Gastroesophageal sphincter (tissue), 3 donors: ENCODE measurements at regions not wholly inside any gene's neighbourhood (a gene's known extent, or its start where the extent isn't known, plus 50 kb on each side); places are given as distances from the start of the nearest gene placed in this dataset.

Source experiments
- EP300 ChIP-seq: sonication (generic); formaldehyde crosslinking; IDR thresholded peaks from one replicate; pipeline ENCODE4 v1.6.1; 2017; ENCODE audit warnings: antibody characterized with exemption, mild to moderate bottlenecking
- POLR2A ChIP-seq, 2 donors: fragments of 450-650 bp; IDR thresholded peaks; one replicate each; pipeline ENCODE4 v1.6.1; 2017; ENCODE audit warnings: antibody characterized with exemption in 2 of 2, mild to moderate bottlenecking in 2 of 2, moderate library complexity in 1 of 2
- POLR2AphosphoS5 ChIP-seq: sonication (generic); formaldehyde crosslinking; IDR thresholded peaks from one replicate; pipeline ENCODE4 v1.6.1; 2017; ENCODE audit warnings: antibody characterized with exemption
- TF ChIP-seq, protein P1 (sequence below), 4 experiments: fragments of 200-600 bp in 2 of 4; fragments of 450-650 bp in 2 of 4; sonication (generic) in 1 of 4; IDR thresholded peaks; one replicate each; pipeline ENCODE4 v1.5.1; 2017 to 2019; ENCODE audit warnings: antibody characterized with exemption in 4 of 4, mild to moderate bottlenecking in 2 of 4, moderate library complexity in 2 of 4

DNA sequence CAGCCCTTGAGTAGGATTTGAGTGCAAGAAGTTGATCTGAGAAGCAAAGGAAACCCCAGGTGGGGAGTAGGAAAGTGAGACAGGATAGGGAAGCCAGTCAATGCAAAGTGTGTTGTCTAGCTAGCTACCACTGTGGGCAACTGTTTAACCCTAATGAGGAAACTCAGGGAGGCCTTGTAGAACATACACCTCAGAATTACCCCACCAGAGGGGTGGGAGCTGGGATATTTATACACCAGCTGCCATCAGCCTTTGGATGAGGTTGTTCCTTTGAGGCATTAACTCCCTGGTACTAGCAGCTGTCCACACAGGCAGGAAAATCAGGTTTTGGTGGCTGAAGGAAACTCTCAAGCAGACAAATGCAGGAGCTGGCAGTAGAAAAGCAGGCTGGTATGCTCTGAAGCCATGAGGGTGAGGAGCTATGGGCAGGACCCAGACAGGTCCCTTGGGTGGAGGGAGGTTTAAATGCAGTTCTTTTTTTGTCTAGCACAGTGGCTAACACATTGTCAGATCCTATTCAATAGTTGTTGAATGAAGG lies 60.1 kb upstream of the ARID5B start:
- TF ChIP-seq, protein P1, sequence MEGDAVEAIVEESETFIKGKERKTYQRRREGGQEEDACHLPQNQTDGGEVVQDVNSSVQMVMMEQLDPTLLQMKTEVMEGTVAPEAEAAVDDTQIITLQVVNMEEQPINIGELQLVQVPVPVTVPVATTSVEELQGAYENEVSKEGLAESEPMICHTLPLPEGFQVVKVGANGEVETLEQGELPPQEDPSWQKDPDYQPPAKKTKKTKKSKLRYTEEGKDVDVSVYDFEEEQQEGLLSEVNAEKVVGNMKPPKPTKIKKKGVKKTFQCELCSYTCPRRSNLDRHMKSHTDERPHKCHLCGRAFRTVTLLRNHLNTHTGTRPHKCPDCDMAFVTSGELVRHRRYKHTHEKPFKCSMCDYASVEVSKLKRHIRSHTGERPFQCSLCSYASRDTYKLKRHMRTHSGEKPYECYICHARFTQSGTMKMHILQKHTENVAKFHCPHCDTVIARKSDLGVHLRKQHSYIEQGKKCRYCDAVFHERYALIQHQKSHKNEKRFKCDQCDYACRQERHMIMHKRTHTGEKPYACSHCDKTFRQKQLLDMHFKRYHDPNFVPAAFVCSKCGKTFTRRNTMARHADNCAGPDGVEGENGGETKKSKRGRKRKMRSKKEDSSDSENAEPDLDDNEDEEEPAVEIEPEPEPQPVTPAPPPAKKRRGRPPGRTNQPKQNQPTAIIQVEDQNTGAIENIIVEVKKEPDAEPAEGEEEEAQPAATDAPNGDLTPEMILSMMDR (IDR thresholded peaks at IDR 0.05) = no peak
- TF ChIP-seq POLR2AphosphoS5 (no peak), EP300 (no peak), POLR2A (IDR thresholded peaks at IDR 0.05) (no peak)
